ENCODE measurements at regions not wholly inside any gene's neighbourhood (a gene's known extent, or its start where the extent isn't known, plus 50 kb on each side); places are given as distances from the start of the nearest gene placed in this dataset.

DNA sequence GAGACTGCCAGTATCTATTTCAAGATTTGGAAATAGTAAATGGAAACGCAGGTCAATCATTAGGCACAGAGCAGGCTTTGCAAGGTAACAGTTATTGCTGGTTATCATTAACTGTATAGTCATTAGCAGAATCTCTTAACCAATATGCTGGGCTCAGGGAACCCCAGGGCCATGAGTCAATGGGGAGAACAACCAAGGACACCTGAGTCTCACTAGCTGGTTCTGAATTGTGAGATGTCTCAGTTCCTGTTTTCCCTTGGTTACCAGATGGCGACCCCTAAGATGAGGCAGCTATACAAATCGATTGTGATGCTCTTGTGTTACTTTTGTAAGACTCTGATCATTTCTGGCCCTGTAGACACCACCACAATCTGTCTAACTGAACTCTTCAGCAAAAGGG lies 385.3 kb downstream of the HAPSTR1 start:
- TF ChIP-seq EZH2phosphoT487 (IDR thresholded peaks at IDR 0.05; ENCODE audit: unreplicated experiment) (no peak), POLR2AphosphoS5 (IDR thresholded peaks at IDR 0.05; ENCODE audit: low read depth) (no peak), CTCF (conservative IDR thresholded peaks at IDR 0.05; ENCODE audit: low read depth in 2 of 2) (no peak), EZH2 (IDR thresholded peaks at IDR 0.05; ENCODE audit: low read depth, unreplicated experiment) (no peak)
